Esophagus squamous epithelium (tissue), 5 donors: ENCODE measurements at regions not wholly inside any gene's neighbourhood (a gene's known extent, or its start where the extent isn't known, plus 50 kb on each side); places are given as distances from the start of the nearest gene placed in this dataset.

Experiments used
- DNase-seq: peaks from one replicate; lab custom pipeline; 2025; lab: John Stamatoyannopoulos, UW
- H3K27ac ChIP-seq, 4 donors: fragments of 200-600 bp; sonication (generic); one replicate each; pipeline ENCODE4 v1.5.1; 2016 to 2019; ENCODE audit warnings: mild to moderate bottlenecking in 1 of 4
- H3K27me3 ChIP-seq, 4 donors: fragments of 200-600 bp; sonication (generic); 1 replicate in 3 of 4; 2 replicates in 1 of 4; pipeline versions ENCODE4 v1.5.1 to v1.6.0; 2017 to 2021; ENCODE audit warnings: antibody characterized with exemption in 1 of 4
- H3K36me3 ChIP-seq, 3 donors: fragments of 200-600 bp; sonication (generic); one replicate each; pipeline ENCODE4 v1.5.1; 2016 to 2019
- H3K4me1 ChIP-seq, 3 donors: fragments of 200-600 bp; sonication (generic); one replicate each; pipeline ENCODE4 v1.5.1; 2017 to 2019
- H3K4me3 ChIP-seq, 4 donors: fragments of 200-600 bp; sonication (generic); 1 replicate in 3 of 4; 2 replicates in 1 of 4; pipeline ENCODE4 v1.5.1; 2016 to 2019; ENCODE audit warnings: mild to moderate bottlenecking in 2 of 4, moderate library complexity in 1 of 4
- H3K9me3 ChIP-seq, 3 donors: fragments of 200-600 bp; sonication (generic); one replicate each; pipeline ENCODE4 v1.5.1; 2016 to 2019
- CTCF ChIP-seq, 6 experiments: fragments of 450-650 bp in 4 of 6; fragments of 200-600 bp in 2 of 6; sonication (generic) in 2 of 6; IDR thresholded peaks; one replicate each; pipeline ENCODE4 v1.5.1; 2016 to 2019; ENCODE audit warnings: antibody characterized with exemption in 6 of 6, mild to moderate bottlenecking in 4 of 6, moderate library complexity in 4 of 6
- POLR2A ChIP-seq, 4 donors: fragments of 450-650 bp; IDR thresholded peaks; one replicate each; pipeline ENCODE4 v1.6.1; 2017; ENCODE audit warnings: antibody characterized with exemption in 4 of 4, mild to moderate bottlenecking in 4 of 4, moderate library complexity in 3 of 4
- WGBS, 2 donors: methylation state at CpG; one replicate each; pipeline ENCODE4 v1.1.5; 2018; 5-methylcytosine and 5-hydroxymethylcytosine counted together
- intact Hi-C: fragments of 100-400 bp; cut with DNase I; formaldehyde crosslinking; loops from one replicate; pipeline ENCODE4 v1.15.0; 2022
- donor health status: DM: yes; HTN: yes; CAD: no.

GRCh38 chr7:54689394-54690049, 69.5 kb downstream of the SEC61G start:
- no peaks in the 10 kb centered on the region for H3K36me3 ChIP-seq
- intact Hi-C loops, result no loop called here
- WGBS, 2 donors, result 50 to 58% methylated on average over 4 to 5 of the region's 5 CpGs
- DNase-seq, result no peak
- no peaks in the 10 kb centered on the region for H3K27me3 ChIP-seq
- H3K9me3 ChIP-seq, result no peaks in the 10 kb centered on the region
- H3K27ac ChIP-seq, result no peak overlapping the region
- no peaks in the 10 kb centered on the region for H3K4me1 ChIP-seq
- no peak for TF ChIP-seq POLR2A (IDR thresholded peaks at IDR 0.05)
- no peak for TF ChIP-seq CTCF (IDR thresholded peaks at IDR 0.05)
- no peak overlapping the region for H3K4me3 ChIP-seq

- no peak overlapping the region for H3K27ac ChIP-seq
- H3K9me3 ChIP-seq, result no peaks in the 10 kb centered on the region
- no peaks in the 10 kb centered on the region for H3K27me3 ChIP-seq
- DNase-seq, result no peak
- no peaks in the 10 kb centered on the region for H3K36me3 ChIP-seq
- H3K4me1 ChIP-seq, result no peaks in the 10 kb centered on the region
- WGBS, 2 donors, result 44 to 48% methylated on average over 5 of the region's 5 CpGs
- H3K4me3 ChIP-seq, result no peak overlapping the region
- intact Hi-C loops, result no loop called here
- TF ChIP-seq CTCF (IDR thresholded peaks at IDR 0.05) (no peak), POLR2A (IDR thresholded peaks at IDR 0.05) (no peak)
Observed at GRCh38 chr7:54687462-54688212, 71.4 kb downstream of the SEC61G start.

GRCh38 chr7:54680377-54681005, 78.5 kb downstream of the SEC61G start:
- no peaks in the 10 kb centered on the region for H3K36me3 ChIP-seq
- no peak overlapping the region for H3K27ac ChIP-seq
- no peak for DNase-seq
- WGBS, 2 donors, result 68 to 73% methylated on average over 4 of the region's 4 CpGs
- H3K9me3 ChIP-seq, result no peaks in the 10 kb centered on the region
- H3K4me1 ChIP-seq, result no peaks in the 10 kb centered on the region
- H3K27me3 ChIP-seq, result no peaks in the 10 kb centered on the region
- intact Hi-C loops, result no loop called here
- TF ChIP-seq CTCF (IDR thresholded peaks at IDR 0.05), result no peak
- no peak for TF ChIP-seq POLR2A (IDR thresholded peaks at IDR 0.05)
- no peak overlapping the region for H3K4me3 ChIP-seq

GRCh38 chr7:54679490-54679817, 79.6 kb downstream of the SEC61G start:
- no peaks in the 10 kb centered on the region for H3K4me1 ChIP-seq
- WGBS, 2 donors, result 87 to 91% methylated on average over 5 of the region's 5 CpGs
- TF ChIP-seq POLR2A (IDR thresholded peaks at IDR 0.05) (no peak), CTCF (IDR thresholded peaks at IDR 0.05) (no peak)
- no peaks in the 10 kb centered on the region for H3K36me3 ChIP-seq
- no peaks in the 10 kb centered on the region for H3K9me3 ChIP-seq
- no peak overlapping the region for H3K4me3 ChIP-seq
- intact Hi-C loops, result no loop called here
- DNase-seq, result no peak
- no peak overlapping the region for H3K27ac ChIP-seq
- H3K27me3 ChIP-seq, result no peaks in the 10 kb centered on the region
